HG02571 (cell line): ENCODE measurements at regions not wholly inside any gene's neighbourhood (a gene's known extent, or its start where the extent isn't known, plus 50 kb on each side); places are given as distances from the start of the nearest gene placed in this dataset.
"Not testable (repeated sequence)": the region's sequence is repeated elsewhere in the genome, so short reads cannot be mapped to it uniquely, and the experiment has no call there.

ENCODE experiments used
- ATAC-seq: cut with Tn5 transposase; IDR thresholded peaks from one replicate; pipeline ENCODE4 v1.9.1; 2021; ENCODE audit warnings: mild to moderate bottlenecking, moderate library complexity; ENCODE audit not compliant: unreplicated experiment

DNA sequence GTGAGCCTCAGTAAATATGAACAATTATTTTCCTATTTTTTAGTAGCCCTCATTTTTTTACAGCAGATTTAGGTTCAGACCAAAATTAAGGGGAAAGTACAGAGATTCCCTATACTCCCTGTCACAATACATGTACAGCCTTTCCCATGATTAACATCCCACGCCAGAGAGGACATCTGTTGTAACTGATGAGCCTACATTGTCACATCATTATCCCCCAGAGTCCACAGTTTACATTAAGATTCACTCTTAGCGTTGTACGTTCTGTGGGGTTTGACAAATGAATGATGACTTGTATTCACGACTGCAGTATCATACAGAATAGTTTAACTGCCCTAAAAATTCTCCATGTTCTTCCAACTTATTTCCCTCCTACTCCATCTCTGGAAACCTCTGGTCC, 262.3 kb upstream of the MSX2 start:
- no peak for ATAC-seq

DNA sequence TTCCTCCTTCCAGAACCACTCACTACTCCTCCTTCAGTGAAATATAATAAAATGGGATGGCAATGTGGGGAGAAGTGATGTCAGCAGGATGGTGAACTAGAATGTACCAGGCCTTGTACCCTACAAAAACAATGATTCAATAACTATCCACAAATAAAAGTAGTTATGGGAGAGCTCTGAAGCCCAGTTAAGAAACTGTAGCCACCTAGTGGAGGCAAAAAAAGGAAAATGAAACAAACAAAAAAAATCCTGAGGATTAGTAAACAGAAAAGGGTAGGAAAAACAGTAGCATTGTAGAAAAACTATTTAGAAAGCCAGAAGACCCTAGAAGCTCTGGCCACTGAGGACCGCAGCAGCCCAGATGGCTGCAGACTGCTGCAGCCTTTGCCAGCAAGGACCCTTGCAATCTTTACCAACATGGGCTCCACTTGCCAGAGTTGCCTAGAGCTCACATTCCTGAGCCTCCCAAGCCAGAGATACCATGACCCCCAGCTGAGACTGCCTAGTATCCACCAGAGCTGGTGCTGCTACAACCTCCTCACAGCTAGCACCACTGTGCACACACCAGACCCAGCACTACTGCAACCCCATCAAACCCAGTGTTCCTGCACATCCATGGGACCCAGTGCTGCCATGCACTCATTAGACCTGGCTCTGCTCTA, 259.7 kb upstream of the MSX2 start:
- ATAC-seq = no peak

DNA sequence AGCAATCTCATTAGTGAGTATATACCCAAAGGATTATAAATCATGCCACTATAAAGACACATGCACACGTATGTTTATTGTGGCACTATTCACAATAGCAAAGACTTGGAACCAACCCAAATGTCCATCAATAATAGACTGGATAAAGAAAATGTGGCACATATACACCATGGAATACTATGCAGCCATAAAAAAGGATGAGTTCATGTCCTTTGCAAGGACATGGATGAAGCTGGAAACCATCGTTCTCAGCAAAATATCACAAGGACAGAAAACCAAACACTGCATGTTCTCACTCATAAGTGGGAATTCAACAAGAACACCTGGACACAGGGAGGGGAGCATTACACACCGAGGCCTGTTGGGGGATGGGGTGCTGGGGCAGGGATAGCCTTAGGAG, 252.9 kb upstream of the MSX2 start:
- ATAC-seq = not testable (repeated sequence)

DNA sequence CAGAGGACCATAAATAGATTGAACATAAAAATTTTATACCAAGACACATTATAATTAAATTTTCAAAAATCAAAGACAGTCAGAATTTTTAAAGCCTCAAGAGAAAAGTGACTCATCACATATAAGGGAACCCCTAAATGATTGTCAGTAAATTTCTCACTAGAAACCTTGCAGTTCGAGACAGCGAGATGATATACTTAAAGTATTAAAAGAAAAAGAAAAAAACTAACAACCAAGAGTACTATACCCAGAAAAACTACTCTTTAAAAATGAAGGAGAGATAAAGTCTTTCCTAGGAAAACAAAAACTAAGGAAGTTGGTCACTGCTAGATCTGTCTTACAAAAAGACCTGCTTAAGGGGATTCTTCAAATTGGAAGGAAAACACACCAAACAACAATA, 251.4 kb upstream of the MSX2 start:
- ATAC-seq = no peak

DNA sequence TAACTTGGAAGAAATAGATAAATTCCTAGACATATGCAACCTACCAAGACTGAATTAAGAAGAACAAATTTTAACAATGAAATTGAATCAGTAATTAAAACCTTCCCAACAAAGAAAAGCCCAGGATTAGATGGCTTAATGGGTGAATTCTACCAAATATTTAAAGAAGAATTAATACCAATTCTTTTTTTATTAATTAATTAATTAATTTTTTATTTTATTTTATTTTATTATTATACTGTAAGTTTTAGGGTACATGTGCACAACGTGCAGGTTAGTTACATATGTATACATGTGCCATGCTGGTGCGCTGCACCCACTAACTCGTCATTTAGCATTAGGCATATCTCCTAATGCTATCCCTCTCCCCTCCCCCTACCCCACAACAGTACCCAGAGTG, 248.4 kb upstream of the MSX2 start:
- ATAC-seq = not testable (repeated sequence)

DNA sequence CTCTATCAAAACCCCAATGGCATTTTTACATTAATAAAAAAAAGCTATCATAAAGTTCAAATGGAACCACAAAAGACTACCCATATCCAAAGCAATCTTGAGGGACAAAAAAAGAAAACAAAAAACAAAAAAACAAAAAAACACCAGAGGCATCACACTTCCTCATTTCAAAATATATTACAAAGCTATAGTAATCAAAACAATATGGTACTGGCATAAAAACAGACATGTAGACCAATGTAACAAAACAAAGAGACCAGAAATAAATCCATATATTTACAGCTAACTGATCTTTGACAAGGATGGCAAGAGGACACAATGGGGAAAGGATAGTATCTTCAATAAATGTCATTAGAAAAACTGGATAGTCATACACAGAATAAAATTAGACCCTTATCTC, 245.1 kb upstream of the MSX2 start:
- no peak for ATAC-seq

DNA sequence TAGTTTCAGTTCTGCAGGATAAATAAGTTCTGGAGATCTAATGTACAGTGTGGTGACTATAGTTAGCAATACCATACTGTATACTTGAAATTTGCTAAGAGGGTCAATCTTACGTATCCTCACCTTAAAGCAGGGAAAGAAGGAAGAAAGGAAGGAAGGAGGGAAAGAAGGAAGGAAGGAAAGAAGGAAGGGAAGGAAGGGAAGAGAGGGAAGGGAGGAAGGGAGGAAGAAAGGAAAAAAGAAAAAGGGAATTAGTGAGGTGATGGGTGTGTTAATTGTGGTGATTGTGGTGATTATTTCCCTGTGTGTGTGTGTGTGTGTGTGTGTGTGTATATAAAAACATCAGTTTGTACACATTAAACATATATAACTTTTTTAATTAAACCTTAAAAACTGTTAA, 242.6 kb upstream of the MSX2 start:
- ATAC-seq = no peak

DNA sequence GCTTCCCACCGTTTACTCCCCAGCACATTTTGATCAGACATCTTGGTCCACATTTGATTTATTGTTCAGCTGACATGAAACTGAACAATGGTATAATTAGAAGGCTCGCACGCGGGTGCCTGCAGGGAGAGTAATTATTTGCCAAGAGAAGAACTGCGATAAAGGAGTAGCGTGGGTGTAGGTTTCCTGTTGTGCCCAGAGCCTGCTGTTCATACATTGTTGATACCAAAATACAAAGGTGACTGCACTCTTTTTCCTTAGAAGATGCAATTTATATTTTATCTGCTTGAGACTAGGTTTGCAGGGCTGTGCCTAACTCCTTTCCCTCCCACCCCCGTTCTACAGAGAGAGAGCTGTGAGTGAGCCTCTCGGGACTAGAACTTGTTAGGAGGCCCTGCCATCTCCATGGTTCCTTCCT, 241.8 kb upstream of the MSX2 start:
- ATAC-seq = no peak

DNA sequence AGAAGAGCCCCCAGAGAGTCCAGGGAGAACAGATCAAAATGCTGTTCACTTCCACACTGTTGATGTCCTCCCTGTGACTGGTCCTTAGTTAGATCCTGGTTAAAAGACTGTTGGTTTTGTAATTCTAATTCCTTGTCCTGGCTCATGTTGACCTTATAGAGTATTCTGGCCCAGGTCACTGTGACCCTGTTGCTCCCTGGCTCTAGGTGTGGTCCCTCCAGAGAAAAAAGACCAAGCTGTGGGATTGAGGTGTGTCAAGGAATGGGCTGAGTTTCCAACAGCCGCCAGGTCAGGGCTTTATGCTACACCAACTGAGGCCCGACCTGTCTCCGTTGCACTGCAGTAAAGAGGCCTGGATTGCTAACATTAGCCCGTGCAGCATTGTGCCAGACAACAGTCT, 241.0 kb upstream of the MSX2 start:
- ATAC-seq = no peak

DNA sequence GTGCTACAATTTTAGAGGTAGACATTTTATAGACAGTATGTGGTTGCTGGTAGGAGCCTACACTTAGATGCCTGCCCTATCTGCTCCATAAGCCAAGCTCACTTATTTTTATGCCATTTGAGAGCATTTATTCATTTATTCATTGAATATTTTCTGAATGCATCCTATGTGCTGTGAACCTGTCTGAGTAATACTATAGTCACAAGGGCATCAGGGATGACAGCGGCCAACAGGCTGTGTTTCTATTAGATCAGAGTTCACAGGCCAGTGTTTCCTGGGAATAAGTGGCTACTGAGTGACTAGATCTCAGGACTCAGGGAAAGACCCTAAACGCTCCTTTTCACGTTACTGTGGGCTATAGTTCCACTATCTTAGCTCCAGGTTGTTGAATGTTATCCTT, 235.2 kb upstream of the MSX2 start:
- ATAC-seq = no peak

DNA sequence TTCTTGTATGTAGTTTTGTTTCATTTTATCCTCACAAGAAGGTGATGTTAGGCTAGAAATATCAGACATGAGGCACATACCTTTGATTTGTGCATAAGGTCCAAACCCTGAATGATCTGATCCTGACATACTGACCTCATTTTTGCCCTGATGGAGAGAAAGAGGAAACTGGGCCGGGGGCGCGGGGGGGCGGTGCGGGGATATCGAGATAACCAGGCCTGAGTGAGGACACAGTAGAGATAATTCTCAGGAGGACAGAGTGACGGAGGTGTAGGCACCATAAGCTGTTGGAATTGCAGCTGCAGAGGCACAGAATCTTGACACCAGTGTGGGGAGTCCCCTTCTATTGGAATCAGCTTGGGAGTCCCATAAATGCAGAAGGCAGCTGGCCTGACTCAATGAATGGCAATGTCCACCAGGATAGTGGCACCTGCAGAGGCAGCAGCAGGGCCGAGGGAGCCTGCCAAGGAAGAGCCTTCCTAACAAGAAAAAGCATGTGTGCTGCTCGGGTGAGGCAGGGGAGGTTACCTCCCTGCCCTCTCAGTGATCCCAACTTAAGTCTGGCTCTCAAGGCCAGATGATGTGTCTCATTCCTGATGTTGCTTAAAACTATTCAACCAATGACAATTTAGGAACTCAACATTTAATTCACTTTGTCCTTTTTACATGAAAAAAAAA, 234.3 kb upstream of the MSX2 start:
- ATAC-seq = no peak

DNA sequence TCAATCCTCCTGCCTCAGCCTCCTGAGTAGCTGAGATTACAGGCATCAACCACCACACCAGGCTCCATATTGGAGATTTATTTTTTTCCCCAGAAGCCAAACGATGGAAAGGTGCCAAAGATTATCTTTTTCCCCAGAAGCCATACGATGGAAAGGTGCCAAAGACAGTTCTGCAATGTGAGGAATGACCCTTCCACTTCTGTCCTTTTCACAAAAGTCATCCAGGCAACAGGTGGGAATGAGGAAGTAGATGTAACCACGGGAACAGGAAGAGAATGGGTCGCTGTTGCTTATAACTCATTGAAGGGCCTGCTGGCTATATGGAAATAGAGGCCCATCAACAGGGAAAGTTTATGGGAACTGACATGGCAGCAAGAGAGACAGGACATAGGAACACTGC, 233.7 kb upstream of the MSX2 start:
- ATAC-seq = no peak

DNA sequence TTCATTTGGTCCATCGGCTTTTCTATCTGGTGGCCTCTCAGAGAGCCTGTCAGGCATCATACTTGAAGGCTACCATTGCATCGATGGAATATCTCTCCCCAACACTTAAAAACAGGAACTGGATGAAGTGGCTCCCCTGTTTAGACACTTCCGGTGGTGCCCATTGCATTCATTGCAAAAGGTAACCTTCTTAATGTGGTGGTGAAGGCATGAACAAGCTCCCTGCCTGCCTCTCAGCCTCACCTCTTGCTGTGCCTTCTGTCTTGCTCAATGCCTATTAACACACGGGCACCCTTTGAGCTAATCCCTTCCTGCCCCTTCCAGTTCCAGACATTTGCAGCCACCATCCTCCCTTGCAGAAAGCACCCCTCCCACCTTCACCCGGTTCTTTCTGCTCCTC, 233.1 kb upstream of the MSX2 start:
- ATAC-seq = no peak

DNA sequence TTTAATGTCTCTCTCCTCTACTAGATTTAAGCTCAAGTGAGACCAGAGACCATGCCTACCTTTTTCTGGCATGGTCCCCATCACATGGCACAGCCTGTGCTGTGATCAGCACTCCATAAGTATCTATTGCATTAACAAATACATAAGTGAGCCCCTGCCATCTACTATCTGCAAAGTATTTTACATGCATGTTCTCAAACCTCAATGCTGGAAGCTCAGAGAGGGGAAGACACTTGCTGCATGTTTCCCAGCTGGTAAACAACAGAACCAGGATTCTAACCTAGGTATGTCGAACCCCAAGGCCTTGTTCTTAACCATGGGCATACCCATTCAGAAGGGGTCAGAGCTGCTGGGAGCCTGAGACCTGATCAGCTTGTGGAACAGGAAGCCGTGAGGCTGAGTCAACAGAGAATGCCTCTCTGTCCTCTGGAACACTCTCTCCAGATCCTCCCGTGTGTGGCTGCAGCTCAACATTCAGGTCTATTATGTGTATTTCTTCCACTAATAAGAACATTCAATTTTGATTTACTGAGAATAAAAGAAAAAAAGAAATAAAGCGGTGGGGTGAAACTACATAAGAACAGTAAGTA, 232.5 kb upstream of the MSX2 start:
- no peak for ATAC-seq

DNA sequence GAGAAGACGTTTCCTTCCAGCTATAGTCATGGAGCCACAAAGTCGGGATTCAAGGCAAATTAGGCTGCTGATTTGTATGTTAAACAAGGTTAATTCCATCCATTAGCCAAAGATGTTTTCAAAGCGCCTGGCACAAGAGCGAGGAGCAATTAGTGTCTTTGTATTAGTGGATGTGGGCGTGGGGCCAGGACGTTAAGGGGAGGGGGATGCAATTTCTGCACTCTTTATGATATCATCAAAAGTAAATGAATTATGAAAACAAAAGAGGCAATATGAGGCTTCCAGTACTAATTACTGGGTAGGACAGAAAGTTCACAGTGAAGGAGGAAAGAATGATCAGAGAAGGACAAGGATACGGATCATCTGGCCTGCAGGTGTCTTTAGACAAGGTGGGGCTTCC, 230.9 kb upstream of the MSX2 start:
- ATAC-seq = no peak

DNA sequence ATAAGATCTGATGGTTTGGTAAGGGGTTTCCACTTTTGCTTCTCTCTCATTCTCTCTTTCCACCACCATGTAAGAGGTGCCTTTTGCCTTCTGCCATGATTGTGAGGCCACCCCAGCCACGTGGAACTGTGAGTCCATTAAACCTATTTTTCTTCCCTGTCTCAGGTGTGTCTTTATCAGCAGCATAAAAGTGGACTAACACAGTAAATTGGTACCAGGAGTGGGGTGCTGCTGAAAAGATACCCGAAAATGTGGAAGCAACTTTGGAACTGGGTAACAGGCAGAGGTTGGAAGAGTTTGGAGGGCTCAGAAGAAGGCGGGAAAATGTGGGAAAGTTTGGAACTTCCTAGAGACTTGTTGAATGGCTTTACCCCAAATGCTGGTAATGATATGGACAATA, 226.4 kb upstream of the MSX2 start:
- not testable (repeated sequence) for ATAC-seq

DNA sequence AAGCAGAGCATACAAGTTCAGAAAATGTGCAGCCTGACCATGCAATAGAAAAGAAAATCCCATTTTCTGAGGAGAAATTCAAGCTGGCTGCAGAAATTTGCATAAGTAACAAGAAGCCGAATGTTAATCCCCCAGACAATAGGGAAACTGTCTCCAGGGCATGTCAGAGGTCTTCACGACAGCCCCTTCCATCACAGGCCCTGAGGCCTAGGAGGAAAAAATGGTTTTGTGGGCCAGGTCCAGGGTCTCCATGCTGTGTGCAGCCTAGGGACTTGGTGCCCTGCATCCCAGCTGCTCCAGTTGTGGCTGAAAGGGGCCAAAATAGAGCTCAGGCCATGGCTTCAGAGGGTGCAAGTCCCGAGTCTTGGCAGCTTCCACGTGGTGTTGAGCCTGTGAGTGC, 225.8 kb upstream of the MSX2 start:
- not testable (repeated sequence) for ATAC-seq

DNA sequence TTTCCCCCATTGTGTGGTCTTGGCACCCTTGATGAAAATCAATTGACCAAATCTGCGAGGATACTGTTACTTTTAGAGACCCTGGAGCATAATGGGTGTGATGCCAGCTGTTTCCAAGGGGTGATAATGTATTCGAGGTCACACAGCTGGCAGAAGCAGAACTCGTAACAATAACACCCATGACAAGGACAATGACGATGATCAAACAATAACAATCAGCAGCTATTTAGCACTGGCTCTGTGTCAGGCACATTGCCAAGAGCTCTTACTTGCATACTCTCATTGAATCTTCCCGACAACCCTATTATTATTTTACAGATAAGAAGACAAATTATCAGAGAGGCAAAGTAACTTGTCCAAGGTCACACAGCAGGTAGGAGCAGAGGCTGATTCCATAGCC, 223.7 kb upstream of the MSX2 start:
- ATAC-seq = no peak

DNA sequence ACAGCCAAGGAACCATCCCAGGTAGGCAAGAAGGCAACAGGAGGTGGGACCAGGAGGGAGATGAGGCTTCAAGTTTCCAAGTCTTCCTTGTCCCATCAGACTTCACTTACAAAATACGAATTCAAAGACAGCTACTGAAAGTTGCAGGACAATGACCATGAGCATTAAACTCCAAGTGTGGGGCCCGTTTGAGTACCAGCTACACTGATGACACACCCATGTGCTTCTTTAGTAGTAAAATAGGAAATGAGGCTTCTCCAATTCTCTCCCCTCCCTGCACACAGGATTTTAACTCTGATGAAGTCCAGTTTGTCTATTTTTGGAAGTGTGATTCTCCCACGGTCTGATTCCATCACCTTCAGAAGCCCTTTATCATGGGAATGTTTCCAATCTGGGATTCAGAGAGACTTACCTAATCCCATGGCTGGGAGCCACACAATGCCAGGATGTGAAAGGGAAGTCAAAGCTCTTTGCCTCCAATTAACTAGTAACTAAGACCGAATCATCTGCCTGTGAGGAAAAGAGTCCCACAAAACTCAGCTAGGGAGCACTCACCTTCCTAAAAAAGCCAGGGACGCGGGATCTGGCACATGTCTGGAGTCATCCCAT, 222.8 kb upstream of the MSX2 start:
- ATAC-seq = no peak

DNA sequence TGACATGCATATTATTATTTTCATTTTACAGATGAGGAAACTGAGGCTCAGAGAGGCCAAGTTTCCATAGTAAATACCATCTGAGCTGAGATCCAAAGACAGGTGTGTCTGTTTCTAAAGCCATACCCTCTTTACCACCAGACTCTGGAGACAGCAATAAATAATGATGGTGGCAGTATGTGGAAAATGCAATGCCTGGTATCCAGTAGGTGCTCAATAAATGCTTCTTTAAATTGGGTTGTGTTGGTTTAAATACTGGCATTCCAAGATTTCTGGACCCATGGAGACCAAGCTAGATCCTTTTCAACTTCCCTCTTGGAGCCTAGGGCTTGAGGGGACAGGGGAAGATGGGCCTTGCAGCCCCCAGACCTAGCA, 221.3 kb upstream of the MSX2 start:
- ATAC-seq = no peak

DNA sequence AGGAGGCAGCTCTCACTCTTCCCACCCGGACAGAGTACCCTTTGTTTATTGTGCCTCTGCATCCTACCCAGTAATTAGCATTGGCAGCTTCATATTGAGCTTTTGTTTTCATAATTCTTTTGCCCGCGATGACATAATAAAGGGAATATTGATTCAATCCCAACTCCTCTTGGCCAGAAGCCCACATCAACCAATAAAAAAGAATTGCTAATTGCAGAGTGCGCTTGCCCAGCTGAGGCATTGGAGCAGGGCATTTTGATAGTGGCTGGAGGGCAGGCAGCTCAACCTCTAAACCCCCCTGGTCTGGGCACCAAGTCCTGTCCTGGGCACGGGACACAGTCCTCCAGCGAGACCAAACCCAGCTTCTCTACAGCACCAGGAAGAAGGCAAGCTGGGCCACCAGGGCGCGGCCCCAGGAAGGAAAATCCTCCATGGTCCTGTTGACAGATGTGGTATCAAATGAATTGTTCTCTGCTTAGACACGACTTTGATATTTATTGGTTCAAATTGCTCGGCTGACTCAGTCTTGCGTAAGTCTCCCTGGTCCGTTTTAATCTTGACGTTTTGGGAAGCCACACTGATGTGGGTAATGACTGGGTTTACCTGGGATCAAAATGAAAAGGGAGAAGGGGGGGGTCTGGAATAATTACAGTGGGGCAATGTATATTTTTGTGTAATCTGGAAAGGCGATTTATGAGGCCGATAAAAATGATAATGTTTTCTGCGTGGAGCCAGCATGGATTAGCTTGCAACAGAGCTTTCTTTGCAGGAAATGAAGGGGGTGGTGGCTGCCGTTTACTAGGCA, 220.7 kb upstream of the MSX2 start:
- ATAC-seq = no peak
